ENCODE measurements at regions not wholly inside any gene's neighbourhood (a gene's known extent, or its start where the extent isn't known, plus 50 kb on each side); places are given as distances from the start of the nearest gene placed in this dataset.
"Not testable (repeated sequence)": the region's sequence is repeated elsewhere in the genome, so short reads cannot be mapped to it uniquely, and the experiment has no call there.

- no peak for DNase-seq
These were observed 81.4 kb upstream of the PCDH8 start for GRCh38 chr13:52929846-52930245.

- no peak for DNase-seq
These were observed 78.5 kb upstream of the PCDH8 start for GRCh38 chr13:52926971-52927370.

- DNase-seq: no peak
These were observed 77.4 kb upstream of the PCDH8 start for GRCh38 chr13:52925775-52926285.

GRCh38 chr13:52925251-52925650 is 76.8 kb upstream of the PCDH8 start:
- DNase-seq: no peak

- no peak for DNase-seq
These were observed 76.1 kb upstream of the PCDH8 start for GRCh38 chr13:52924289-52925148.

- DNase-seq: no peak
These were observed 74.5 kb upstream of the PCDH8 start for GRCh38 chr13:52922961-52923360.

GRCh38 chr13:52921194-52921593 is 72.8 kb upstream of the PCDH8 start:
- DNase-seq: no peak

GRCh38 chr13:52916486-52916990 is 68.1 kb upstream of the PCDH8 start:
- no peak for DNase-seq

- no peak for DNase-seq
These were observed 62.9 kb upstream of the PCDH8 start for GRCh38 chr13:52911340-52911739.

GRCh38 chr13:52910318-52910717 is 61.9 kb upstream of the PCDH8 start:
- not testable (repeated sequence) for DNase-seq

- no peak for DNase-seq
These were observed 57.9 kb upstream of the PCDH8 start for GRCh38 chr13:52906122-52906903.

GRCh38 chr13:52905701-52906100 is 57.3 kb upstream of the PCDH8 start:
- DNase-seq: no peak

GRCh38 chr13:52903320-52903719 is 54.9 kb upstream of the PCDH8 start:
- DNase-seq: no peak

- no peak for DNase-seq
These were observed 50.8 kb upstream of the PCDH8 start for GRCh38 chr13:52899206-52899605.
